Mesendoderm (in vitro differentiated cells): ENCODE measurements at regions not wholly inside any gene's neighbourhood (a gene's known extent, or its start where the extent isn't known, plus 50 kb on each side); places are given as distances from the start of the nearest gene placed in this dataset.

Experiments used
- DNase-seq: peaks from one replicate; pipeline ENCODE4 v3.0.0; 2013
- H2AK5ac ChIP-seq: 2 replicates; pipeline ENCODE4 v1.6.1; 2013; ENCODE audit warnings: low read length, inconsistent platforms
- H2BK120ac ChIP-seq: 2 replicates; pipeline ENCODE4 v1.6.1; 2013; ENCODE audit warnings: low read depth, mild to moderate bottlenecking, low read length, moderate library complexity, mixed read lengths
- H2BK15ac ChIP-seq: replicated peaks from 2 replicates; pipeline ENCODE4 v1.6.1; 2013; ENCODE audit warnings: low read depth, mild to moderate bottlenecking, moderate library complexity
- H2BK5ac ChIP-seq: 2 replicates; pipeline ENCODE4 v1.6.1; 2013; ENCODE audit warnings: low read length, inconsistent platforms
- H3K18ac ChIP-seq: 2 replicates; pipeline ENCODE4 v1.6.1; 2013; ENCODE audit warnings: mild to moderate bottlenecking, low read length, mixed read lengths
- H3K23ac ChIP-seq: one replicate; pipeline ENCODE4 v1.6.1; 2013; ENCODE audit warnings: low read length
- H3K27ac ChIP-seq: 2 replicates; pipeline ENCODE4 v1.5.1; 2013; ENCODE audit warnings: low read depth, mild to moderate bottlenecking, inconsistent platforms, low read length, moderate library complexity
- H3K27me3 ChIP-seq: 2 replicates; pipeline ENCODE4 v1.6.1; 2013; ENCODE audit warnings: low read length, control low read depth, mild to moderate bottlenecking, inconsistent platforms; ENCODE audit not compliant: insufficient read depth, poor library complexity
- H3K36me3 ChIP-seq: 2 replicates; pipeline ENCODE4 v1.6.1; 2013; ENCODE audit warnings: low read length, inconsistent platforms; ENCODE audit not compliant: control insufficient read depth, insufficient read depth
- H3K4ac ChIP-seq: one replicate; pipeline ENCODE4 v1.6.1; 2013; ENCODE audit warnings: low read depth, mild to moderate bottlenecking, low read length, moderate library complexity
- H3K4me1 ChIP-seq: 2 replicates; pipeline ENCODE4 v1.6.1; 2013; ENCODE audit warnings: low read depth, low read length, inconsistent platforms; ENCODE audit not compliant: control insufficient read depth
- H3K4me2 ChIP-seq: 2 replicates; pipeline ENCODE4 v1.6.1; 2013; ENCODE audit warnings: low read length
- H3K4me3 ChIP-seq: 2 replicates; pipeline ENCODE4 v1.5.1; 2013; ENCODE audit warnings: mild to moderate bottlenecking, low read length
- H3K56ac ChIP-seq: one replicate; pipeline ENCODE4 v1.6.1; 2013; ENCODE audit warnings: low read length
- H3K79me1 ChIP-seq: 2 replicates; pipeline ENCODE4 v1.6.1; 2013; ENCODE audit warnings: low read length, inconsistent platforms
- H3K79me2 ChIP-seq: 2 replicates; pipeline ENCODE4 v1.6.1; 2013; ENCODE audit warnings: mild to moderate bottlenecking, low read length; ENCODE audit not compliant: control insufficient read depth, insufficient read depth
- H3K9ac ChIP-seq: 2 replicates; pipeline ENCODE4 v1.6.1; 2013; ENCODE audit warnings: low read length, inconsistent platforms
- H4K5ac ChIP-seq: one replicate; pipeline ENCODE4 v1.6.1; 2013; ENCODE audit warnings: low read length
- H4K8ac ChIP-seq: one replicate; pipeline ENCODE4 v1.6.1; 2013; ENCODE audit warnings: low read depth, mild to moderate bottlenecking, control low read depth, low read length, moderate library complexity
- WGBS: extraction: QIAGEN DNeasy Blood & Tissue Kit; methylation state at CpG from one replicate; pipeline ENCODE4 v1.1.7; 2013; ENCODE audit warnings: low lambda C conversion rate, missing lambda C conversion rate; ENCODE audit not compliant: insufficient coverage; ENCODE audit errors: extremely low coverage; 5-methylcytosine and 5-hydroxymethylcytosine counted together

GRCh38 chr2:104734937-104735586 is 118.9 kb upstream of the POU3F3 start:
- no peak overlapping the region for H3K9ac ChIP-seq

GRCh38 chr2:104736026-104736425 is 117.9 kb upstream of the POU3F3 start:
- no peaks in the 10 kb centered on the region for H3K36me3 ChIP-seq
- H3K9ac ChIP-seq, result no peak overlapping the region
- no peak overlapping the region for H3K4ac ChIP-seq
- H2AK5ac ChIP-seq, result no peak overlapping the region
- no peak overlapping the region for H2BK15ac ChIP-seq
- H3K18ac ChIP-seq, result no peak overlapping the region
- no peaks in the 10 kb centered on the region for H3K79me1 ChIP-seq
- no peak overlapping the region for H2BK120ac ChIP-seq
- H4K5ac ChIP-seq, result no peak overlapping the region
- no peaks in the 10 kb centered on the region for H3K27me3 ChIP-seq
- no peak for DNase-seq
- H3K23ac ChIP-seq, result no peak overlapping the region
- no peak overlapping the region for H3K56ac ChIP-seq
- no peak overlapping the region for H4K8ac ChIP-seq
- H3K4me2 ChIP-seq, result no peak overlapping the region
- no peak overlapping the region for H2BK5ac ChIP-seq
- H3K79me2 ChIP-seq, result no peaks in the 10 kb centered on the region
- no peak overlapping the region for H3K4me3 ChIP-seq
- H3K27ac ChIP-seq, result no peak overlapping the region
- H3K4me1 ChIP-seq, result no peaks in the 10 kb centered on the region
- WGBS, result no CpG with 5 or more reads among the region's 7 CpGs

More at GRCh38 chr2:104734937-104735586, 118.9 kb upstream of the POU3F3 start:
- no peaks in the 10 kb centered on the region for H3K4me1 ChIP-seq
- no peak overlapping the region for H3K18ac ChIP-seq
- H3K79me1 ChIP-seq, result no peaks in the 10 kb centered on the region
- no peaks in the 10 kb centered on the region for H3K36me3 ChIP-seq
- no peaks in the 10 kb centered on the region for H3K79me2 ChIP-seq
- H3K27ac ChIP-seq, result no peak overlapping the region
- DNase-seq, result no peak
- no peak overlapping the region for H3K4ac ChIP-seq
- no peak overlapping the region for H3K56ac ChIP-seq
- no peak overlapping the region for H2BK120ac ChIP-seq
- no peak overlapping the region for H4K5ac ChIP-seq
- WGBS, result no CpG with 5 or more reads among the region's 6 CpGs
- no peak overlapping the region for H3K4me2 ChIP-seq
- H4K8ac ChIP-seq, result no peak overlapping the region
- no peak overlapping the region for H2AK5ac ChIP-seq
- H3K4me3 ChIP-seq, result no peak overlapping the region
- no peak overlapping the region for H3K23ac ChIP-seq
- H2BK5ac ChIP-seq, result no peak overlapping the region
- H2BK15ac ChIP-seq, result no peak overlapping the region
- no peaks in the 10 kb centered on the region for H3K27me3 ChIP-seq

- H3K4me3 ChIP-seq, result no peak overlapping the region
- no peak overlapping the region for H3K4me2 ChIP-seq
- H3K18ac ChIP-seq, result no peak overlapping the region
- no peaks in the 10 kb centered on the region for H3K79me2 ChIP-seq
- H3K9ac ChIP-seq, result no peak overlapping the region
- no peak overlapping the region for H3K27ac ChIP-seq
- no peaks in the 10 kb centered on the region for H3K79me1 ChIP-seq
- no peak overlapping the region for H2BK5ac ChIP-seq
- H3K56ac ChIP-seq, result no peak overlapping the region
- no peak overlapping the region for H2BK15ac ChIP-seq
- no peaks in the 10 kb centered on the region for H3K36me3 ChIP-seq
- no peak overlapping the region for H4K8ac ChIP-seq
- H2AK5ac ChIP-seq, result no peak overlapping the region
- no peaks in the 10 kb centered on the region for H3K27me3 ChIP-seq
- H2BK120ac ChIP-seq, result no peak overlapping the region
- no peak for DNase-seq
- H3K4me1 ChIP-seq, result no peaks in the 10 kb centered on the region
- H4K5ac ChIP-seq, result no peak overlapping the region
- no peak overlapping the region for H3K23ac ChIP-seq
- WGBS, result no CpG with 5 or more reads among the region's 3 CpGs
- no peak overlapping the region for H3K4ac ChIP-seq
These were observed 112.1 kb upstream of the POU3F3 start for GRCh38 chr2:104741860-104742259.

DNA sequence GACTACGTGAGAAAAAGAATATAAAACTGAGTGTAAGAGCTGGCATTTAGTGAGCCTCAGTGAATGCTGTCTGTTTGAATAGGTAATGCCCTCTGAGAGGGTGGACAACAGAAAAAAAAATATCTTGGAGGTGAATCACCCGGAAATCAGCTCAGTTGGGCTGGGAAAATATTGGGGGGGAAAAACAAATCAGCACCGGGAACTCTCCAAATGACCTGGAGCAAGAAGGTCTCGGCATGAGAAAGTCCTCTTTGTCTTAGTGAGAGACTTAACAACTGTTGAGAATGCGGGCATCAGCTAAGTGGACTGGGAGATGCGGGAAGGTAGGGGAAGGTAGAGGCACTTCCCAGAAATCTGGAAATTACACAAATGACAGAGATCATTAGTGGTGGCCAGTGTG is 109.4 kb upstream of the POU3F3 start:
- H3K27ac ChIP-seq, result no peak overlapping the region
- no peak overlapping the region for H2BK15ac ChIP-seq
- H4K5ac ChIP-seq, result no peak overlapping the region
- no peak overlapping the region for H2BK120ac ChIP-seq
- no peak overlapping the region for H3K9ac ChIP-seq
- H3K4ac ChIP-seq, result no peak overlapping the region
- no peaks in the 10 kb centered on the region for H3K79me1 ChIP-seq
- H3K4me3 ChIP-seq, result no peak overlapping the region
- WGBS, result no CpG with 5 or more reads among the region's 6 CpGs
- no peak for DNase-seq
- H3K27me3 ChIP-seq, result no peaks in the 10 kb centered on the region
- no peak overlapping the region for H2BK5ac ChIP-seq
- no peak overlapping the region for H3K4me2 ChIP-seq
- H2AK5ac ChIP-seq, result no peak overlapping the region
- no peak overlapping the region for H3K56ac ChIP-seq
- no peak overlapping the region for H3K18ac ChIP-seq
- no peaks in the 10 kb centered on the region for H3K79me2 ChIP-seq
- no peaks in the 10 kb centered on the region for H3K4me1 ChIP-seq
- no peak overlapping the region for H3K23ac ChIP-seq
- H4K8ac ChIP-seq, result no peak overlapping the region
- no peaks in the 10 kb centered on the region for H3K36me3 ChIP-seq

DNA sequence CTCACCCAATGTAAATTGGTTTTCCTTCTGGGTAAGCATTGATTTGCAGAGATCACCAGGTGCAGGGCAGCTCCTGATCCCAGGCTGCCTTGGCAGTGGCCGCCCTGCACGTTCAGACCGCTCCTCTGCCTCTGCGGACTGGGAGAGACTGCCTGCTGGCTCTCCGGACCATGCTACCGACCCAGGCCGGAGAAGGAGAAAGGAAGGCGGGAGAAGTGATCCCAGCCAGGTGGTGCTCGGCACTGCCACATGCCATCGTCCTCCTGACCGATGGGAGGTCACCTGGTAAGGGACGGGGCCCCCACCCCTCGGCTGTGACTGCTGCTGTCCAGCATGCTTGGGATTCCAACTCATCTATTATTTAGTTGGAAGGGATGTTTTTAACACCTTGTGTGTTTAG is 108.1 kb upstream of the POU3F3 start:
- H3K4me3 ChIP-seq, result no peak overlapping the region

DNA sequence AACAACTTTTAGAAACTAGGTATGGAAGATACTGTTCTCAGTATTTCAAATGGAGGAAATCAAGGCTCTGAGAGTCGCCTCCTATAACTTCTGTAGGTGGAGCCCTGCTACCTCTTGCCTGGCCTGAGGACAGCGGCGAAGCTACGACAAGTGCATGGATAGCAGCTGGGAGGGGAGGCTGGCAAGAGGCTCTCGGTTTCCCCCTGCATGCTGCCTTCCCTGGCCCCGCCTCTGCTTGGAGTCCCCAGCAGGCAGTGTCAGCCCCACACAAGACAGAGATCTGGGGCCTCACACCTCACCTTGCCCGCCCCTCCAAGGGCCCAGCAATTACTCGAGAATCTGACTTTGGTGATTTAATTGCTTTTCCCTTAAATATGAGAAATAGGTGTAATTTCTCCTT is 107.6 kb upstream of the POU3F3 start:
- no peaks in the 10 kb centered on the region for H3K79me1 ChIP-seq
- H3K4me2 ChIP-seq, result no peak overlapping the region
- no peak overlapping the region for H3K18ac ChIP-seq
- no peak for DNase-seq
- no peak overlapping the region for H2AK5ac ChIP-seq
- no peaks in the 10 kb centered on the region for H3K27me3 ChIP-seq
- no peak overlapping the region for H3K4me3 ChIP-seq
- H4K8ac ChIP-seq, result no peak overlapping the region
- no peak overlapping the region for H2BK5ac ChIP-seq
- no peak overlapping the region for H2BK15ac ChIP-seq
- no peaks in the 10 kb centered on the region for H3K36me3 ChIP-seq
- WGBS, result no CpG with 5 or more reads among the region's 8 CpGs
- H3K23ac ChIP-seq, result no peak overlapping the region
- H3K27ac ChIP-seq, result no peak overlapping the region
- H2BK120ac ChIP-seq, result no peak overlapping the region
- H3K9ac ChIP-seq, result no peak overlapping the region
- no peak overlapping the region for H3K56ac ChIP-seq
- no peak overlapping the region for H4K5ac ChIP-seq
- no peaks in the 10 kb centered on the region for H3K4me1 ChIP-seq
- no peak overlapping the region for H3K4ac ChIP-seq
- no peaks in the 10 kb centered on the region for H3K79me2 ChIP-seq

More for the DNA sequence above, 108.1 kb upstream of the POU3F3 start:
- Histone ChIP-seq H3K9ac (no peak overlapping the region), H3K56ac (no peak overlapping the region), H2BK15ac (no peak overlapping the region), H3K4ac (no peak overlapping the region), H2BK120ac (no peak overlapping the region), H4K8ac (no peak overlapping the region), H3K27ac (no peak overlapping the region), H4K5ac (no peak overlapping the region), H3K4me1 (no peaks in the 10 kb centered on the region), H2AK5ac (no peak overlapping the region), H3K4me2 (no peak overlapping the region), H3K79me2 (no peaks in the 10 kb centered on the region), H3K79me1 (no peaks in the 10 kb centered on the region), H3K18ac (no peak overlapping the region), H3K36me3 (no peaks in the 10 kb centered on the region), H3K27me3 (no peaks in the 10 kb centered on the region), H2BK5ac (no peak overlapping the region), H3K23ac (no peak overlapping the region)
- no CpG with 5 or more reads among the region's 13 CpGs for WGBS
- no peak for DNase-seq
